ENCODE measurements at regions not wholly inside any gene's neighbourhood (a gene's known extent, or its start where the extent isn't known, plus 50 kb on each side); places are given as distances from the start of the nearest gene placed in this dataset.

GRCh38 chr1:55448261-55448660 lies 233.1 kb upstream of the USP24 start:
- no peak for TF ChIP-seq POLR2A (IDR thresholded peaks at IDR 0.05)
- no peak for TF ChIP-seq EP300 (IDR thresholded peaks at IDR 0.05)
- TF ChIP-seq CTCF (IDR thresholded peaks at IDR 0.05), result no peak

All from ovary (tissue), 3 donors.